Bone marrow (tissue), 2 donors: ENCODE measurements at regions not wholly inside any gene's neighbourhood (a gene's known extent, or its start where the extent isn't known, plus 50 kb on each side); places are given as distances from the start of the nearest gene placed in this dataset.
"Not testable (repeated sequence)": the region's sequence is repeated elsewhere in the genome, so short reads cannot be mapped to it uniquely, and the experiment has no call there.

Source experiments
- DNase-seq, 2 donors: peaks; one replicate each; lab custom pipeline; 2025; lab: John Stamatoyannopoulos, UW

DNA sequence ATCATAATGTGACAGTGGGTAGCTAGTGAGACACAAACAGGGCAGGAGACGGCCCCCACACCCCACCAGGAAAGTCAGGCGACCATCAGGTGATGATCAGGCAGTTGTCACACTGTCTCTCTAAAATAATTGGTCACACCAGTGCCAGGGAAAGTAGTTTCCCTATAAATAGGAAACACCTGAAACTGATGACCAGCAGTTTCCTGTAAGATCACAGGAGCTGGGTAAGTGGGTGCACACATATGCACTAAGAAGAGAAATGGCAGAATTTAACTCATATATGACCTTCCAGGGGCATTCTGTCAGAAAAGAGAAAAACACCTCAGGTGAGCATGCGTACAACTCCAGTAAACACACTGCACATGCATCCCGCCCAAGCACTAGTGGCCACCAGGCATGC lies 620.5 kb upstream of the GHITM start:
- DNase-seq: no peak

GRCh38 chr10:83520386-83520785 lies 618.9 kb upstream of the GHITM start:
- DNase-seq: not testable (repeated sequence)

DNA sequence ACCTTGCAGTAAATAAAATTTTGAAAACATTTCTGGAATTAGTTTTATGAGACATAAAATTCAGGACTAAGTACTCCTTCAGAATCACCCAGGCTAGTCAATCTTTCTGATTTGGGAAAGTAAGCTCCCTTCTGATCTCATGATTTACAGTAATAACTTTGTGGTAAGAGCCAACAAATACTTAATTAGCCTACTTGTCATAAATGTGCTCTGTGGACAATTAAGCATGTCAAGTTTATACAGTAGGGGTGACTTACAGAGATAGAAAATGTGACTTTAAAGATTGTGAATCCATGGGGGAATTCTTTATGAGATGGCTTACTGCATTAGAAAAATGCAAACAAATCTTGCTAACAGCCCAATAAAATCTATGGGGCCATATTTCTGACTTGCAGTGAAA lies 616.9 kb upstream of the GHITM start:
- no peak for DNase-seq

GRCh38 chr10:83522881-83523386 lies 616.4 kb upstream of the GHITM start:
- no peak for DNase-seq

DNA sequence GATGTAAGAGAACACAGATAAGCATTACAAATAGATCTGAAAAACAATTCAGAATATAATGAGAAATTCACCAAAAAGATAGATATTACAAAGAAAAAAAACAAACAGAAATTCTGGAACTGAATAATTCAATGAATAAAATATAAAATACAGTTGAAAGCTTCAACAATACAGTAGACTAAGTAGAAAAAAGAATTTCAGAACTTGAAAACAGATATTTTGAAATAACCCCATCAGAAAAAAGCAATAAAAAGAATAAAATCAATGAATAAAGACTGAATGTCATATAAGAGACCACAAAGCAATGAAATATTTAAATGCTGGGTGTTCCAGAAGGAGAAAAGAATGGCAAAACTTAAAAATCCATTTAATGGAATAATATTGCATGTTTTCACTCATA lies 611.4 kb upstream of the GHITM start:
- DNase-seq: no peak

GRCh38 chr10:83533290-83533689 lies 606.0 kb upstream of the GHITM start:
- no peak for DNase-seq

GRCh38 chr10:83536426-83536825 lies 602.9 kb upstream of the GHITM start:
- DNase-seq: no peak

- no peak for DNase-seq
These were observed 601.3 kb upstream of the GHITM start for GRCh38 chr10:83538047-83538446.

DNA sequence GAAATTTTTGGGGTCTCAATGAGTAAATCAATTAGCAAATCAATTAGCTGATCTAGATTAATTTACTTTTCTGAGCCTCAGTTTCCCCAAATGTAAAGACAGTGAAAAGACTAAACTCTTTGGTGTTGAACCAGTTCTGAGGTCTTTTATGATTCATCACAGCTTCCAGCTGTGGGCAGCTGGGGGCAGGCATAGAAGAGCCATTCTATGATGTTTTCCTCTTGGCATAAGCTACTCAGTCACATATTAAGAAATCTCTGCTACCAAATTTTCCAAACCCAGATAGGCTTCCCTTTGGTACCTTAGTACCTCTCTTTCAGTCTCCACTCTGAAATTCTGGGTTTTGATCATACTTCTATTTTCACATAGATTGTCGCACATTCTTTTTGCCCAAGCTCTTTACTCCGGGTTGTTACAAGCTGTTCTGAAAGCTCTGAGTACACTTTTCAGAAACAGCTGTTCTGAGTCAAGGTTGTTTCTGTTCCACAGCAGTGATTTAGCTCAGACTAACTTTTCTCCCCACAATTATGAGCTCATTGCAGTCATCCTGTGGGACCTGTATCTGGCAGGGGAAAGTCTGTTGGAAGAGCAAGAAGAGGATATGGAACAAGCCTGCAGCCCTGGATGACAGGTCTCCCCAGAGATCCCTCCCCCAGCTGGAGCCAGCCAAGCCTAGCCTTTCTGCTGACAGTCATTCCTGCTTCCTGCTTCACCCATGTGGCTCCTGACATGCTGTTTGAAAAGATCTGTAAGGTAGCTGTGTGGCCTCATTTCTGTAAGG lies 599.6 kb upstream of the GHITM start:
- no peak for DNase-seq

DNA sequence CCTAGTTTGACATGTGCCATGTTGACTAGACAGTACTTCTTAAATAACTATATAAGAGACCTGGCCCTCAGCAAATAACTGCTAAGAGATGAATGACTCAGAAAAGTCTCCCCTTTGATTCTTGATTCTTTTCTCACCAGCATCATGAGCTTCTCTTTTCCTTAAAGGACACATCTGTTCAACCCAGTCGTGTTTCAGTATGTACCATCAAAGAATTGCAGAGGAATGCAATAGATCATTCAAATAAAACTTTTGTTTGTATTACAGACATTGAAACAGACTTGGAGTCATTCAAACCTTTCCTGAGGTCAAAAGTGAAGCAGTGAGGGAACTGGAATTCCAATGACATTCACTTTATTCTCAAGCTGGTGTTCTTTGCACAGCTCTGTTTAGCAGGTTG lies 598.3 kb upstream of the GHITM start:
- no peak for DNase-seq

- no peak for DNase-seq
These were observed 596.4 kb upstream of the GHITM start for GRCh38 chr10:83542774-83543411.

DNA sequence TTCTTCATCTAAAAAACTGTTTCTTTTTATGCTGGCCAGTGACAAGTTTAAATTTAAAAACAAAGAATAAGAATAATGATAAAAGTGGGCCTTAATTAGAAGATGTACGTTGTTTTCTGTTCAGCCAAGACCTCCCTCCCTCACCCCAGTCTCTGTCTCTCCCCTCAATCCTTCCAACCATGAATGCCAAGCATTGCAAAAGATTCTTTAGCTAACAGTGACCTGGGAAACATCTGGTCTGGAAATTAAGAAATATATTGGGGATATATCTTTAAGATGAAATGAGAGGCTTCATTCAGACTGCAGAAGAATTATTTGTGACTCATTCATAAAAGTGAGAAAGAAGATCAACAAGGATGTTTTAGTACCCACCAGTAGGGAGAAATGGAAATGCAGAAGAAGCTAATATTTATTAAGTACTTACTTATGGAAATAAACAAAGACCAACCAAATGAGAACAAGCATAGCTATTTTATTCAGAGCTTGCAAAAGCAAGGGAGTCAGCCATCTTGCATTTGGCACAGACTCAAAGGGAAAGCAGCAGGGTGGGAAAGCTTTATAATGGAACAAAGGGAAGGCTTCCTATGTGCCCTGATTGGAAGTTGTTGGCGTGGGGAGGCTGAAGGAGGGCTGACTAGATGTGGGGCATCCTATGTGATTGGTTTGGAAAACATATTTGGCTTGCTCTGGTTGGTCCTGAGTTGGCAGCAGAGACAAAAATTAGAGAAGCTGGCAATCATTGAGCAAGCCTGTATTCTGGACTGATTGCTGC lies 595.4 kb upstream of the GHITM start:
- DNase-seq: no peak

DNA sequence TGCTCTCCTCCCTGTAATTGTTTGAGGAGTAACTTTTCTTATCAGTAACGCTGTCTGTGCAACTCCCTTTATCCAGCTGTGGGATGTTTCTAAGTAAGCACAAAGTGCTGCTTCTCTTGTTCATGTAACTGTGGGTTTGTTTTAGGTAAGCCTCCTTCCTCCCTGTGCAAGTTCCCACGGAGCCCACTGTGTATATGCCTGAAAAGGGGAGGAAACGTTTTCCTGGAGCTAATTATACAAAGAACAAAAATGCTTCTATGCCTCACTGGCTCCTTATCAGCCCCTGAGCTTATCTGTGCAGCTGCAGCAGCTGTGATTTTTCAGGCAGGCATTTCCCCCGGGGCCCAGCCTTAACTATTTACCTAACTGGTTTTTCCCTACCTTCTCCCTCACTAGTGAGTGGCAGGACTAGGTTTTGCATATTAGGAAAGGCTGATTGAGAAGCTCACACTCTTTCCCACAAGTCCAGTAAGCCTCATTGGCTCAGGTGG lies 593.4 kb upstream of the GHITM start:
- no peak for DNase-seq

DNA sequence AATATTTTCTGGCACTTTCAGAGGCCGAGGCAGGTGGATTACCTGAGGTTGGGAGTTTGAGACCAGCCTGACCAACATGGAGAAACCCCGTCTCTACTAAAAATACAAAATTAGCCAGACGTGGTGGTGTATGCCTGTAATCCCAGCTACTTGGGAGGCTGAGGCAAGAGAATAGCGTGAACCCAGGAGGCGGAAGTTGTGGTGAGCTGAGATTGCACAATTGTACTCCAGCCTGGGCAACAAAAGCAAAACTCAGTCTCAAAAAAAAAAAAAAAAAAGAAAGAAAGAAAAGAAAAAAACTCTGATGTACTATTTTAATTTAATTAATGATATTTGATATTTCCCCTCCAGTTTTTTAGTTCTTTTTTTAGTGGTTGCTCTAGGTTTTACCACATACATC lies 588.1 kb upstream of the GHITM start:
- not testable (repeated sequence) for DNase-seq

- no peak for DNase-seq
These were observed 585.9 kb upstream of the GHITM start for GRCh38 chr10:83553366-83553765.

GRCh38 chr10:83555264-83555663 lies 584.0 kb upstream of the GHITM start:
- DNase-seq: no peak

GRCh38 chr10:83562381-83562780 lies 576.9 kb upstream of the GHITM start:
- DNase-seq: no peak

- no peak for DNase-seq
These were observed 574.3 kb upstream of the GHITM start for GRCh38 chr10:83564889-83565588.

DNA sequence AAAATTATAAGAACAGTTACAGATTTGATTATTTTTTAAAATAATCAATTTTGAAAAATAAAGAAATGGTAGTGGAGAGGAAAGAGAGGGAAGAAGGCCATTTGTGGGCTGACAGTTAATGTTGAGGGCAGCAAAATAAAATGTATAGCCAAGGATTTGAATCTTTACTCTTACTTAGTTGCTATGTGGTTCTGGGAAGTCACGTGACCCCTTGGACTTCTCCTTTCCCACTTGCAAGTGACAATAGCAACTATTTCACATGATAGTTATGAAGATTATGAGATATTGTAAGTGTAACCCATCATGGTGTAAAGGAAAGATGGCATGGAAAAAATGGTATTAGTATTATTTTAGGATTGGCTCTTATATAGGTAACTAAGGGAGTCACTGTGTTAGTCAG lies 567.3 kb upstream of the GHITM start:
- DNase-seq: no peak

- DNase-seq: no peak
These were observed 564.5 kb upstream of the GHITM start for GRCh38 chr10:83574770-83575169.

DNA sequence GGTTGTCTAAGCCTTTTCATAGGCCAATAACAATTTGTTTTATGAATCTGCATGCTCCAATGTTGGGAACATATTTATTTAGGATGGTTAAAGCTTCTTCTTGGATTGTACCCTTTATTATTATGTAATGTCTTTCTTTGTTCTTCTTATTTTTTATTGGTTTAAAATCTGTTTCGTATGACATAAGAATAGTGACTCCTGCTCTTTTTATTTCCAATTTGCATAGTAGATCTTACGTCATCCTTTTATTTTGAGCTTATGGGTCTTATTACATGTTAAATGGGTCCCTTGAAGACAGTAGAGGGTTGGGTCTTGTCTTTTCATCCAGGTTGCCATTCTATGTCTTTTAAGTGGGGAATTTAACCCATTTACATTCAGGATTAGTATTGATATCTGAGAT lies 561.9 kb upstream of the GHITM start:
- no peak for DNase-seq
